IMR-90 (cell line): ENCODE measurements at regions not wholly inside any gene's neighbourhood (a gene's known extent, or its start where the extent isn't known, plus 50 kb on each side); places are given as distances from the start of the nearest gene placed in this dataset.

Experiments
- ATAC-seq: fragments of 200-7000 bp; cut with Tn5 transposase; 2 replicates; pipeline ENCODE4 v1.9.1; 2020; ENCODE audit warnings: low read depth, mild to moderate bottlenecking, moderate library complexity
- BruUV-seq: library from RNA; stranded (reverse); fragments of 400-500 nt; replicated peaks from 2 replicates; lab custom pipeline; 2021; lab: Mats Ljungman, UMichigan
- CTCF ChIA-PET: fragments of 300-600 bp; formaldehyde crosslinking; extraction: SDS; loops from one replicate; lab custom pipeline; 2021; ENCODE audit warnings: antibody characterized with exemption; lab: Yijun Ruan, JAX
- POLR2A ChIA-PET: fragments of 300-600 bp; sonication (Branson Sonifier 250); formaldehyde crosslinking; loops from one replicate; lab custom pipeline; 2022; ENCODE audit warnings: antibody characterized with exemption; ENCODE audit not compliant: unreplicated experiment; lab: Charles Lee
- DNase-seq: peaks from one replicate; pipeline ENCODE4 v3.0.0; 2013
- H2AFZ ChIP-seq: replicated peaks from 2 replicates; pipeline ENCODE3; 2013; ENCODE audit warnings: low read length, mild to moderate bottlenecking; ENCODE audit not compliant: poor library complexity
- H2AK5ac ChIP-seq: 2 replicates; pipeline ENCODE4 v1.6.1; 2013; ENCODE audit warnings: low read depth, low read length, inconsistent platforms
- H2AK9ac ChIP-seq: replicated peaks from 2 replicates; pipeline ENCODE3; 2013; ENCODE audit warnings: mild to moderate bottlenecking, low read depth, low read length, moderate library complexity; ENCODE audit not compliant: poor library complexity
- H2BK120ac ChIP-seq: 2 replicates; pipeline ENCODE4 v1.6.1; 2013; ENCODE audit warnings: low read depth, low read length, inconsistent platforms
- H2BK15ac ChIP-seq: 3 replicates; pipeline ENCODE4 v1.6.1; 2013; ENCODE audit warnings: low read depth, low read length, inconsistent platforms
- H2BK20ac ChIP-seq: 2 replicates; pipeline ENCODE4 v1.6.1; 2013; ENCODE audit warnings: low read depth, mild to moderate bottlenecking, inconsistent platforms, low read length, moderate library complexity
- H2BK5ac ChIP-seq: 2 replicates; pipeline ENCODE4 v1.6.1; 2013; ENCODE audit warnings: mild to moderate bottlenecking, low read depth, low read length, inconsistent platforms; ENCODE audit not compliant: poor library complexity, severe bottlenecking
- H3K14ac ChIP-seq: replicated peaks from 2 replicates; pipeline ENCODE4 v1.6.1; 2013; ENCODE audit warnings: low read depth, low read length, inconsistent platforms
- H3K18ac ChIP-seq: 2 replicates; pipeline ENCODE4 v1.6.1; 2013; ENCODE audit warnings: low read depth, low read length, control low read depth
- H3K23ac ChIP-seq: 2 replicates; pipeline ENCODE4 v1.6.1; 2013; ENCODE audit warnings: low read depth, low read length, inconsistent platforms
- H3K27ac ChIP-seq: 2 replicates; pipeline ENCODE4 v1.5.1; 2013; ENCODE audit warnings: mild to moderate bottlenecking, control low read depth, low read length; ENCODE audit not compliant: insufficient read depth
- H3K27me3 ChIP-seq: 2 replicates; pipeline ENCODE4 v1.6.1; 2013; ENCODE audit warnings: low read length; ENCODE audit not compliant: control insufficient read depth, insufficient read depth
- H3K36me3 ChIP-seq: 2 replicates; pipeline ENCODE4 v1.6.1; 2013; ENCODE audit warnings: low read length, mixed read lengths; ENCODE audit not compliant: control insufficient read depth, insufficient read depth
- H3K4ac ChIP-seq: 2 replicates; pipeline ENCODE4 v1.6.1; 2013; ENCODE audit warnings: low read depth, low read length, inconsistent platforms
- H3K4me1 ChIP-seq: 2 replicates; pipeline ENCODE4 v1.6.1; 2013; ENCODE audit warnings: low read length, mixed read lengths; ENCODE audit not compliant: control insufficient read depth, insufficient read depth
- H3K4me2 ChIP-seq: 2 replicates; pipeline ENCODE4 v1.6.1; 2013; ENCODE audit warnings: low read depth, mild to moderate bottlenecking, control low read depth, low read length, moderate library complexity
- H3K4me3 ChIP-seq: 2 replicates; pipeline ENCODE4 v1.5.1; 2013; ENCODE audit warnings: low read depth, mild to moderate bottlenecking, control low read depth, low read length, moderate library complexity; ENCODE audit not compliant: insufficient read depth
- H3K56ac ChIP-seq: 2 replicates; pipeline ENCODE4 v1.6.1; 2013; ENCODE audit warnings: low read length, inconsistent platforms; ENCODE audit not compliant: insufficient read depth; ENCODE audit errors: extremely low read depth
- H3K79me1 ChIP-seq, 2 experiments: 2 replicates each; pipeline ENCODE4 v1.6.1; 2013; ENCODE audit warnings: low read length in 2 of 2, inconsistent platforms in 1 of 2, low read depth in 1 of 2
- H3K9ac ChIP-seq: 2 replicates; pipeline ENCODE4 v1.6.1; 2013; ENCODE audit warnings: low read depth, low read length, control low read depth
- H3K9me1 ChIP-seq: 2 replicates; pipeline ENCODE4 v1.6.1; 2013; ENCODE audit warnings: low read length, inconsistent platforms; ENCODE audit not compliant: insufficient read depth
- H3K9me3 ChIP-seq: 2 replicates; pipeline ENCODE4 v1.6.1; 2013; ENCODE audit warnings: low read length; ENCODE audit not compliant: control insufficient read depth, insufficient read depth
- H4K20me1 ChIP-seq: 2 replicates; pipeline ENCODE4 v1.6.1; 2013; ENCODE audit warnings: low read length, inconsistent platforms; ENCODE audit not compliant: insufficient read depth
- H4K5ac ChIP-seq: 2 replicates; pipeline ENCODE4 v1.6.1; 2013; ENCODE audit warnings: mild to moderate bottlenecking, low read depth, low read length, control low read depth
- H4K8ac ChIP-seq, 2 experiments: 2 replicates each; pipeline ENCODE4 v1.6.1; 2013; ENCODE audit warnings: low read depth in 2 of 2, low read length in 2 of 2, control low read depth in 1 of 2, inconsistent platforms in 1 of 2
- H4K91ac ChIP-seq: 2 replicates; pipeline ENCODE4 v1.6.1; 2013; ENCODE audit warnings: low read depth, low read length, inconsistent platforms; ENCODE audit not compliant: insufficient read depth
- BHLHE40 ChIP-seq: fragments of 150-350 bp; IDR thresholded peaks from 2 replicates; pipeline ENCODE4 v1.6.1; 2016; ENCODE audit warnings: mild to moderate bottlenecking, low read depth, low read length
- CEBPB ChIP-seq: IDR thresholded peaks from 2 replicates; pipeline ENCODE4 v1.6.1; 2012; ENCODE audit warnings: low read depth, low read length, improper control_type of control experiment
- CHD1 ChIP-seq: IDR thresholded peaks from 2 replicates; pipeline ENCODE4 v1.6.1; 2012; ENCODE audit warnings: low read depth, low read length, improper control_type of control experiment
- ELK1 ChIP-seq: fragments of 150-350 bp; IDR thresholded peaks from 2 replicates; pipeline ENCODE4 v1.6.1; 2016; ENCODE audit warnings: low read depth, mild to moderate bottlenecking, low read length, moderate library complexity, borderline replicate concordance
- FOS ChIP-seq: fragments of 150-350 bp; IDR thresholded peaks from 2 replicates; pipeline ENCODE4 v1.6.1; 2016; ENCODE audit warnings: low read depth, low read length
- POLR2A ChIP-seq: IDR thresholded peaks from 2 replicates; pipeline ENCODE4 v1.6.1; 2012; ENCODE audit warnings: mild to moderate bottlenecking, low read depth, low read length
- RFX5 ChIP-seq: IDR thresholded peaks from 2 replicates; pipeline ENCODE4 v1.8.0; 2012; ENCODE audit warnings: low read depth, mild to moderate bottlenecking, low read length, moderate library complexity
- SMC3 ChIP-seq: fragments of 150-350 bp; IDR thresholded peaks from 2 replicates; pipeline ENCODE4 v1.6.1; 2016; ENCODE audit warnings: low read depth, mild to moderate bottlenecking, antibody characterized with exemption, low read length, moderate library complexity
- WGBS, 2 experiments: methylation state at CpG; one replicate each; pipeline versions ENCODE4 v1.1.5 to v1.1.7; 2013; ENCODE audit warnings: missing lambda C conversion rate in 2 of 2; ENCODE audit not compliant: insufficient read length in 1 of 2; ENCODE audit errors: extremely low coverage in 2 of 2; 5-methylcytosine and 5-hydroxymethylcytosine counted together
- dilution Hi-C: fragments of 300-500 bp; cut with HindIII; formaldehyde crosslinking; loops from one replicate; pipeline ENCODE4 v1.14.3; 2018; ENCODE audit warnings: low sequenced_read_pairs; ENCODE audit not compliant: unreplicated experiment
- in situ Hi-C: fragments of 300-500 bp; cut with MboI; formaldehyde crosslinking; loops from 3 replicates; pipeline ENCODE4 v1.14.3; 2019; ENCODE audit warnings: low sequenced_read_pairs, inconsistent platforms, mixed read lengths
- intact Hi-C: fragments of 100-400 bp; cut with micrococcal nuclease; formaldehyde crosslinking; loops from 2 replicates; pipeline ENCODE4 v1.10.0; 2022
- TF ChIP-seq, protein P1 (sequence below): fragments of 150-350 bp; IDR thresholded peaks from 2 replicates; pipeline ENCODE4 v1.6.1; 2017; ENCODE audit warnings: mild to moderate bottlenecking, antibody characterized with exemption, low read length, low read depth
- TF ChIP-seq, protein P2 (sequence below): conservative IDR thresholded peaks from 2 replicates; pipeline ENCODE4 v1.5.1; 2012; ENCODE audit warnings: mild to moderate bottlenecking, low read depth, low read length, improper control_type of control experiment

DNA sequence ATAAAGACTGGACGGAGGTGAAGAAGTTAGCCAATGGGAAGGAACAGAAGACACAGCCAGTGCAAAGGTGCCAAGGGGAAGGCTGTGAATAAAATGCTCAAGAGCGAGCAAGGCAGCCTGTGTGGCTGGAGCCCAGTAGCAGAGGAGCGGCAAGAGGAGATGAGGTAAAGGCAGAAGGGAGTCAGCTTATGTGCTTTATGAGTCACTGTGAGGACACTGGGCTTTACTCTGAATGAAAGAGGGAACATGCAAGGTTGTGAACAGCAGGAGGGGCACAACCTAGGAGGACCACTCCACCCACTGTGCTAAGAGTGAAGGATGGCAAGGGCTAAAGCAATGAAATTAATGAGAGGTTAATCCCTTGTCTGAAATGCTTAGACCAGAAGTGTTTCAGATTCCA is 129.0 kb upstream of the ODAD2 start:
- H2AK5ac ChIP-seq: peak overlapping the region; percentile 10; the same call in 1 of the 2 replicates
- peak overlapping the region; percentile 5; the same call in 1 of the 2 replicates for H2BK20ac ChIP-seq
- no peaks in the 10 kb centered on the region for H3K9me3 ChIP-seq
- H4K8ac ChIP-seq: peak overlapping the region in 1 of 2 experiments; percentile 8; a peak in 1 of 4 replicates
- DNase-seq (peak; percentile 43), ATAC-seq (no peak)
- H4K20me1 ChIP-seq: no peaks in the 10 kb centered on the region
- dilution Hi-C loops (no loop called here), in situ Hi-C loops (no loop called here), intact Hi-C loops (no loop called here)
- no peaks in the 10 kb centered on the region for H3K27me3 ChIP-seq
- H4K91ac ChIP-seq: peak overlapping the region; percentile 0; the same call in 1 of the 2 replicates
- no peak overlapping the region for H2AK9ac ChIP-seq
- POLR2A ChIA-PET: no interaction called here
- peaks cover 2% of the 10 kb centered on the region; the same call in 1 of the 2 replicates for H3K4me1 ChIP-seq
- H3K27ac ChIP-seq: no peak overlapping the region
- H3K14ac ChIP-seq: peak overlapping the region; percentile 19; the same call in 1 of the 2 replicates
- H3K36me3 ChIP-seq: no peaks in the 10 kb centered on the region
- peak overlapping the region; percentile 28; the same call in 1 of the 2 replicates for H3K18ac ChIP-seq
- H3K9me1 ChIP-seq: 0 out of 2 replicates have a peak, but pooled peaks cover 3% of the 10 kb centered on the region
- H2BK5ac ChIP-seq: peak overlapping the region; percentile 27
- CTCF ChIA-PET: no interaction called here
- no peak overlapping the region for H3K23ac ChIP-seq
- no peak overlapping the region for H3K4me2 ChIP-seq
- no peak overlapping the region for H3K9ac ChIP-seq
- no peak overlapping the region for H2AFZ ChIP-seq
- peak overlapping the region; percentile 4; the same call in 1 of the 2 replicates for H3K4ac ChIP-seq
- TF ChIP-seq, protein P1, sequence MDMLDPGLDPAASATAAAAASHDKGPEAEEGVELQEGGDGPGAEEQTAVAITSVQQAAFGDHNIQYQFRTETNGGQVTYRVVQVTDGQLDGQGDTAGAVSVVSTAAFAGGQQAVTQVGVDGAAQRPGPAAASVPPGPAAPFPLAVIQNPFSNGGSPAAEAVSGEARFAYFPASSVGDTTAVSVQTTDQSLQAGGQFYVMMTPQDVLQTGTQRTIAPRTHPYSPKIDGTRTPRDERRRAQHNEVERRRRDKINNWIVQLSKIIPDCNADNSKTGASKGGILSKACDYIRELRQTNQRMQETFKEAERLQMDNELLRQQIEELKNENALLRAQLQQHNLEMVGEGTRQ: no peak
- TF ChIP-seq FOS: no peak
- no peak for TF ChIP-seq CEBPB
- no peak for TF ChIP-seq BHLHE40
- no peak for TF ChIP-seq ELK1
- TF ChIP-seq CHD1: no peak
- TF ChIP-seq POLR2A: no peak
- TF ChIP-seq, protein P2, sequence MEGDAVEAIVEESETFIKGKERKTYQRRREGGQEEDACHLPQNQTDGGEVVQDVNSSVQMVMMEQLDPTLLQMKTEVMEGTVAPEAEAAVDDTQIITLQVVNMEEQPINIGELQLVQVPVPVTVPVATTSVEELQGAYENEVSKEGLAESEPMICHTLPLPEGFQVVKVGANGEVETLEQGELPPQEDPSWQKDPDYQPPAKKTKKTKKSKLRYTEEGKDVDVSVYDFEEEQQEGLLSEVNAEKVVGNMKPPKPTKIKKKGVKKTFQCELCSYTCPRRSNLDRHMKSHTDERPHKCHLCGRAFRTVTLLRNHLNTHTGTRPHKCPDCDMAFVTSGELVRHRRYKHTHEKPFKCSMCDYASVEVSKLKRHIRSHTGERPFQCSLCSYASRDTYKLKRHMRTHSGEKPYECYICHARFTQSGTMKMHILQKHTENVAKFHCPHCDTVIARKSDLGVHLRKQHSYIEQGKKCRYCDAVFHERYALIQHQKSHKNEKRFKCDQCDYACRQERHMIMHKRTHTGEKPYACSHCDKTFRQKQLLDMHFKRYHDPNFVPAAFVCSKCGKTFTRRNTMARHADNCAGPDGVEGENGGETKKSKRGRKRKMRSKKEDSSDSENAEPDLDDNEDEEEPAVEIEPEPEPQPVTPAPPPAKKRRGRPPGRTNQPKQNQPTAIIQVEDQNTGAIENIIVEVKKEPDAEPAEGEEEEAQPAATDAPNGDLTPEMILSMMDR: no peak
- TF ChIP-seq SMC3: no peak
- no peak for TF ChIP-seq RFX5
- H3K56ac ChIP-seq: no peak overlapping the region
- no peaks in the 10 kb centered on the region for H3K79me1 ChIP-seq
- H2BK120ac ChIP-seq: 0 out of 2 replicates have a peak overlapping the region, but pooled peaks have one; percentile 23
- BruUV-seq: no TSS peak
- peak overlapping the region; percentile 15; the same call in 2 of the 3 replicates for H2BK15ac ChIP-seq
- H3K4me3 ChIP-seq: no peak overlapping the region
- H4K5ac ChIP-seq: no peak overlapping the region
- WGBS, 2 experiments: 94% methylated on average over 3 of the region's 3 CpGs; no CpG with 5 or more reads in 1 of the 2 experiments
